ENCODE measurements at regions not wholly inside any gene's neighbourhood (a gene's known extent, or its start where the extent isn't known, plus 50 kb on each side); places are given as distances from the start of the nearest gene placed in this dataset.

DNA sequence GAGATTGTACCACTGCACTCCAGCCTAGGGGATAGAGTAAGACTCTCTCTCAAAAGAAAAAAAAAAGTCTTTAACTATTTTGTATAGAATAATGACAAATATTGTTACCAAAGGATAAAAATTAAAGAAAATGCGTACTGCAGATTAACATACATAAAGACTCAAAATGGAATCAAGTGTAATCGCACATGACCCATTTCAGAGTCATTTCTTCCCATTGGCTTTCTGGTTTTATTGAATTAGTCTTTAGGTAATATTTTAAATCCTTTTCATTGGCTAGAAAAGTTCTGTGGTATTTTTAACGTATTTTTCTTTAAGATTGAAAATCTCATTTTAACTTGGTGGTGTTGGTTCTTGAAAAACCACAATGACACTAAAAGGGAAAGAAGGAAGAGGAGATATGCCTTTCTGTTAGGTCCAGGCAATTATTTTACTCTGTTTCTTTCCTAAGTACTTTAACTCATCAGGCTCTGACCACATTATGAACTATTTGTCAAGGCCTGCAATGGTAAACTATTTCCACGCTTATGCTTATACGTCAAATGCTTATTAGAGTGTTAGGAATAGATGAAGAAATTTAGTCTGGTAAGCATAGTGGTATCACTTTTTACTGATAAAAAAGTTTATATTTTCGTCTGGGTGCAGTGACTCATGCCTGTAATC, 52.3 kb downstream of the PLEKHG1 start:
- Histone ChIP-seq H3K9me3 (no peaks in the 10 kb centered on the region), H3K4me1 (no peaks in the 10 kb centered on the region), H3K36me3 (no peaks in the 10 kb centered on the region), H3K27me3 (no peaks in the 10 kb centered on the region), H3K27ac (no peak overlapping the region), H3K4me3 (no peak overlapping the region)
- DNase-seq (ENCODE audit: low spot score in 2 of 2) = no peak
- intact Hi-C loops (cut with DNase I) = no loop called here
- TF ChIP-seq, protein P1, sequence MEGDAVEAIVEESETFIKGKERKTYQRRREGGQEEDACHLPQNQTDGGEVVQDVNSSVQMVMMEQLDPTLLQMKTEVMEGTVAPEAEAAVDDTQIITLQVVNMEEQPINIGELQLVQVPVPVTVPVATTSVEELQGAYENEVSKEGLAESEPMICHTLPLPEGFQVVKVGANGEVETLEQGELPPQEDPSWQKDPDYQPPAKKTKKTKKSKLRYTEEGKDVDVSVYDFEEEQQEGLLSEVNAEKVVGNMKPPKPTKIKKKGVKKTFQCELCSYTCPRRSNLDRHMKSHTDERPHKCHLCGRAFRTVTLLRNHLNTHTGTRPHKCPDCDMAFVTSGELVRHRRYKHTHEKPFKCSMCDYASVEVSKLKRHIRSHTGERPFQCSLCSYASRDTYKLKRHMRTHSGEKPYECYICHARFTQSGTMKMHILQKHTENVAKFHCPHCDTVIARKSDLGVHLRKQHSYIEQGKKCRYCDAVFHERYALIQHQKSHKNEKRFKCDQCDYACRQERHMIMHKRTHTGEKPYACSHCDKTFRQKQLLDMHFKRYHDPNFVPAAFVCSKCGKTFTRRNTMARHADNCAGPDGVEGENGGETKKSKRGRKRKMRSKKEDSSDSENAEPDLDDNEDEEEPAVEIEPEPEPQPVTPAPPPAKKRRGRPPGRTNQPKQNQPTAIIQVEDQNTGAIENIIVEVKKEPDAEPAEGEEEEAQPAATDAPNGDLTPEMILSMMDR (IDR thresholded peaks at IDR 0.05) = no peak

DNA sequence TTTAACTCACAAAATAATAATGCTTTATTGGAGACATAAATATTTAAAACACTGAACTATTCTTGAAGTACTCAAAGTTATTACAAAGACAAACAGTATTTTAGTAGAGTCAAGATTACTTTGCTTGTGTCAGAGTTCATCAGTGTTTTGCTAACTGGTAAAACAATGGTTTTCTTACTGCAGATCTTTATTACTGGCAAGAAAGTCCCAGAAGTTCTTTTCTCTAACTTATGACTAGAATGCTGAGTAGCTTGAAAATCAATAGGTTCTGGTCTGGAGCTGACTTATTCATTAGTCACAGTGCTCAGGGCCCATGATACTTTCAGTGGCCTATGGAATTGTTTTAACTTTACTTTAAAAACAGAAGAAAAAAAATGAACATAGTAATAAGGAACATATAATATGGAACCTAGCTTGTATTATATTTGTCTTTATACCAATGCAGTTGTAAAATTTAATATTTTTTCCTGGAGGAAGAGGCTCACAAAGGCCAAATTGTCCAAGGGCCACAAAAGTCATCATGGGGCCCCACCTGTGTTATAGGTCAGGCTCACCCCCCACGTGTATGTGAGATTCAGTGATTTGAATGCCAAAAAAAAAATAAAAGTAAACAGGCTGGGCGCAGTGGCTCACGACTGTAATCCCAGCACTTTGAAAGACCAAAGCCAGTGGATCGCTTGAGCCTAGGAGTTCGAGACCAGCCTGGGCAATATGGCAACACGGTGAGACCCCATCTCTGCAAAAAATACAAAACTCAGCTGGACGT, 53.3 kb downstream of the PLEKHG1 start:
- Histone ChIP-seq H3K27ac (no peak overlapping the region), H3K9me3 (no peaks in the 10 kb centered on the region), H3K4me3 (no peak overlapping the region), H3K4me1 (no peaks in the 10 kb centered on the region), H3K36me3 (no peaks in the 10 kb centered on the region), H3K27me3 (no peaks in the 10 kb centered on the region)
- TF ChIP-seq, protein P1 (IDR thresholded peaks at IDR 0.05) = no peak
- intact Hi-C loops (cut with DNase I) = no loop called here
- DNase-seq (ENCODE audit: low spot score in 2 of 2) = no peak

DNA sequence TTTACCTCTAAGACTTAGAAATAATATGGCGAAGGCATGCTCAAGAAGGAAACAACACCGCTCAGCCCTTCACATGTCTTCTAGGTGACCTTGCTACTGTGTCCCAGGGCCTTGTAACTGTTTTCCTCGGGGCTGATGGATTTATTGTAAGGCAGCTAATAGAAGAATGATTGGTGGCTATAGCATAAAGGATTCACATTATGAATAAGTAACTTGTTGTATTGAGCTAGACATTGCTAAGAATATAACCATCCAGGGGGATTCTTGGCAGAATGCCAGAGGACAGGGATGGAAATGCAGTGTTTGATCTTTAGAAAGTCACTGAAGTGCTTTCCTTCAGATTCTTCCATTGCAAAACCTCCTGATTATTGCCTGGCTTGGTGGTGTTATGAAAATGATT, 54.9 kb downstream of the PLEKHG1 start:
- Histone ChIP-seq H3K27ac (no peak overlapping the region), H3K27me3 (no peaks in the 10 kb centered on the region), H3K36me3 (no peaks in the 10 kb centered on the region), H3K4me1 (no peaks in the 10 kb centered on the region), H3K9me3 (no peaks in the 10 kb centered on the region), H3K4me3 (no peak overlapping the region)
- intact Hi-C loops (cut with DNase I) = no loop called here
- no peak for DNase-seq (ENCODE audit: low spot score in 2 of 2)
- TF ChIP-seq, protein P1 (IDR thresholded peaks at IDR 0.05) = no peak

DNA sequence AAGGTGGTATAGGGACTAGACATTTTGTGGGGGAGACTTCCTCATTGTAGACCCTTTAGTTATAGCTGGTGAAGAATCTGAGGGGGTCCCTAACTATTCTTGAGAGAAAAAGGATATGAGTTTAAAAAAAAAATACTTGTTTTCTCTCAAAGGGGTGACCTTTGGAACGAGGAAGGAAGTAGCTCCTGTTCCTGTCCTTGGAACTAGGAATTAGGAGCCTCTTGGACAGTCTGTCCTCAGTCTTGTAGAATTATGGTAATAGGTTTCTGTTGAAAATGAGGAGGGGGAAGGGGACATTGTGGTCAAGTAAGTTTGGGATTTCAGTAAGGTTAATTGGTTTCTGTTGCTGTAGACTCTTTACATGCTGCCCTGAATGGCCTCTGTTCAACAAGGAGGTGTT, 56.5 kb downstream of the PLEKHG1 start:
- Histone ChIP-seq H3K4me1 (no peaks in the 10 kb centered on the region), H3K27ac (no peak overlapping the region), H3K9me3 (no peaks in the 10 kb centered on the region), H3K36me3 (no peaks in the 10 kb centered on the region), H3K4me3 (no peak overlapping the region), H3K27me3 (no peaks in the 10 kb centered on the region)
- TF ChIP-seq, protein P1 (IDR thresholded peaks at IDR 0.05) = no peak
- intact Hi-C loops (cut with DNase I) = no loop called here
- no peak for DNase-seq (ENCODE audit: low spot score in 2 of 2)

DNA sequence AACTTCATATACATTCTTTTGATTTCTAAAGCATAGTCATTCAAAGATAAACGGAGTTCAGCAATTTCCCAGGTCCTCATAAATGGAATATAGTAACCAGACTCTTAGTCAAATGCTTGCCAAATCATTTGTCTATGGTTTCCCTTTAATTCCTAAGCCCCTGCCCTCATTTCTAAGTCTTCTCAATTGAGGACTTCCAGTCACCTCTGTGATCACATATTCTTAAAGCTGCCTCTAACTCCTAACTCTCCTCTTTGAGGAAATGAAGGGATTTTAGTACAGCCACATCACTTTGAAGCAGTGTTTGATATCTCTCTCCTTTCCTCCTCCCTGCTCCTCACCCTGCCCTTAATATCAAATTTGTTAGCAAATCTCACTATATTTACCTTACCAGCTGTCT, 58.7 kb downstream of the PLEKHG1 start:
- H3K36me3 ChIP-seq = no peaks in the 10 kb centered on the region
- TF ChIP-seq, protein P1 (IDR thresholded peaks at IDR 0.05) = no peak
- DNase-seq (ENCODE audit: low spot score in 2 of 2) = no peak
- H3K4me3 ChIP-seq = no peak overlapping the region
- intact Hi-C loops (cut with DNase I) = no loop called here
- H3K4me1 ChIP-seq = no peaks in the 10 kb centered on the region
- H3K9me3 ChIP-seq = no peaks in the 10 kb centered on the region
- no peaks in the 10 kb centered on the region for H3K27me3 ChIP-seq
- H3K27ac ChIP-seq = no peak overlapping the region

All from ascending aorta (tissue), 2 donors.